ENCODE measurements at regions not wholly inside any gene's neighbourhood (a gene's known extent, or its start where the extent isn't known, plus 50 kb on each side); places are given as distances from the start of the nearest gene placed in this dataset.

GRCh38 chr6:147825848-147826247 lies 317.4 kb downstream of the SAMD5 start:
- DNase-seq: no peak

- no peak for DNase-seq
Measured at GRCh38 chr6:147826698-147827097, 318.2 kb downstream of the SAMD5 start.

- DNase-seq: no peak
Measured at GRCh38 chr6:147829418-147829817, 320.9 kb downstream of the SAMD5 start.

- no peak for DNase-seq
Measured at GRCh38 chr6:147829835-147830234, 321.3 kb downstream of the SAMD5 start.

- no peak for DNase-seq
Measured at GRCh38 chr6:147831356-147831755, 322.9 kb downstream of the SAMD5 start.

GRCh38 chr6:147833607-147834006 lies 325.1 kb downstream of the SAMD5 start:
- no peak for DNase-seq

GRCh38 chr6:147834084-147834776 lies 325.7 kb downstream of the SAMD5 start:
- no peak for DNase-seq

- DNase-seq: no peak
Measured at GRCh38 chr6:147837540-147837939, 329.1 kb downstream of the SAMD5 start.

GRCh38 chr6:147839708-147840610 lies 331.5 kb downstream of the SAMD5 start:
- DNase-seq: no peak

GRCh38 chr6:147841547-147842148 lies 333.2 kb downstream of the SAMD5 start:
- no peak for DNase-seq

GRCh38 chr6:147849401-147850330 lies 341.2 kb downstream of the SAMD5 start:
- DNase-seq: no peak

GRCh38 chr6:147852772-147853171 lies 344.3 kb downstream of the SAMD5 start:
- DNase-seq: no peak

GRCh38 chr6:147853574-147853973 lies 345.1 kb downstream of the SAMD5 start:
- DNase-seq: no peak

GRCh38 chr6:147855803-147856482 lies 347.5 kb downstream of the SAMD5 start:
- no peak for DNase-seq

GRCh38 chr6:147856687-147857086 lies 348.2 kb downstream of the SAMD5 start:
- no peak for DNase-seq

GRCh38 chr6:147858421-147858820 lies 349.9 kb downstream of the SAMD5 start:
- DNase-seq: no peak

GRCh38 chr6:147859071-147859470 lies 350.6 kb downstream of the SAMD5 start:
- DNase-seq: no peak

GRCh38 chr6:147861696-147862095 lies 353.2 kb downstream of the SAMD5 start:
- no peak for DNase-seq

GRCh38 chr6:147867433-147868226 lies 359.1 kb downstream of the SAMD5 start:
- DNase-seq: no peak

- no peak for DNase-seq
Measured at GRCh38 chr6:147868427-147869190, 360.1 kb downstream of the SAMD5 start.
